HG03469 (cell line): ENCODE measurements at regions not wholly inside any gene's neighbourhood (a gene's known extent, or its start where the extent isn't known, plus 50 kb on each side); places are given as distances from the start of the nearest gene placed in this dataset.

Experiments used
- ATAC-seq: cut with Tn5 transposase; IDR thresholded peaks from one replicate; pipeline ENCODE4 v1.9.1; 2021; ENCODE audit warnings: mild to moderate bottlenecking, moderate library complexity, moderate number of reproducible peaks; ENCODE audit not compliant: unreplicated experiment

- no peak for ATAC-seq
Observed at GRCh38 chr3:194801461-194802432, 116.1 kb downstream of the FAM43A start.

- no peak for ATAC-seq
Observed at GRCh38 chr3:194804796-194805195, 119.1 kb downstream of the FAM43A start.

- no peak for ATAC-seq
Observed at GRCh38 chr3:194805546-194805945, 119.9 kb downstream of the FAM43A start.

GRCh38 chr3:194806991-194807630 is 121.4 kb downstream of the FAM43A start:
- ATAC-seq, result no peak

DNA sequence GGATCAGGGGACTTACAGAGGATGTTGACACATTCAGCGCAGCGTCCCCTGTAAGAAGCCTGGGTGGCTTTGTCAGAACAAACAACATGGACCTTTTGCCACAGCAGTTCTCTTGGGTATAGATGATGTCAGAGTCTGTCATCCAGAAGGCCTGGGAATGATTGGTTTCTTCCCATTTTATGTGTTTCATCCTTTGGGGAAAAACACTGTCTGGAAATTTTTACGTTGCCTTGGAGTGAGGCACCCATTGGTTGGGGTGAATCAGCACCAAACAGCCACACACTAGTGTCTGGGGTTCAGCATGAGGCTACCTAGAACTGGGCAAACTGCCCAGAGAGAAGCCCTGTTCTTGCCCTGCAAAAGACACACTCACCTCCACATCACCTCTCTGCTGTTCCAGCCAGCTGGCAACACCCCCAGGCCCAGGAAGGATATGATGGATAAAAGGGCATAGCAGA is 123.0 kb downstream of the FAM43A start:
- ATAC-seq, result no peak

DNA sequence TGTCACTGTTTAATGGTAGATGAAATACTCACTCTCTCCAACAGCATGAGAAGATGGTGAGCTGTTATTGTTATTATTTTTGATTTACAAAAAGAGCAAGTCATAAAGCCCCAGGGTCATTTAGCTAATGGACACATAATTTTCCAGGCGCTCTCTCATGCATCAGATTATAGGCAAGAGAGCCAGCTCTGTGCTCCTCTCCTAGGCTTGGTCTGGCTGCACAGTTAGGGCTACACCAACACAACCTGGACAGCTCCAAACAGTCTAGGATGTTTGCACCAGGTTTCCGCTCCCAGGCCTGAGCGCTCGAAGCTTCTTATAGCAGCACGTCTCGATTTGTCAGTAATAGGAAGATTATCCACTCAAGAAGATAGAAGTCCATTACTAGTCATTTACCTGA is 123.7 kb downstream of the FAM43A start:
- ATAC-seq, result no peak

GRCh38 chr3:194810076-194810475 is 124.4 kb downstream of the FAM43A start:
- no peak for ATAC-seq

GRCh38 chr3:194811118-194811517 is 125.4 kb downstream of the FAM43A start:
- no peak for ATAC-seq

DNA sequence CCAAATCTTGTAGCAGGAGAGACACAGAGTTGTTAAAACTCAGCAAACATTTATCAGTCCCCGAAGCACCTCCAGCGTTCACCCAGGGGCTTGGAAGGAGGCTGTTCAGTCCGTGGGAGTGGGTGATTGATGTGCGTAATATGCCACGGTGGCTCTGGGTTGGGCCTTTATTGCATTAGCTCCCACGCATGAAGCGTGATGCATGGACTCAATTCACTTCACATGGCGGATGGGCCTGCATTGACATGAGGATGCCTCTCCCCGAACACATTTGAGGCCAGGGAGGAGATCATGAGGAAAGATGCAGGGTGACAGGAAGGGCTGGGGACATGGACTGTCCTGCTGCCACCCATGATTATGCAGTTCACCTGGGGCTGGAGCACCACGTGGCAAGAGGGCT is 126.5 kb downstream of the FAM43A start:
- ATAC-seq, result no peak

GRCh38 chr3:194814878-194815357 is 129.2 kb downstream of the FAM43A start:
- ATAC-seq, result no peak

GRCh38 chr3:194816748-194817591 is 131.3 kb downstream of the FAM43A start:
- no peak for ATAC-seq

GRCh38 chr3:194817592-194817930 is 131.9 kb downstream of the FAM43A start:
- no peak for ATAC-seq

- no peak for ATAC-seq
Observed at GRCh38 chr3:194817936-194818335, 132.3 kb downstream of the FAM43A start.

DNA sequence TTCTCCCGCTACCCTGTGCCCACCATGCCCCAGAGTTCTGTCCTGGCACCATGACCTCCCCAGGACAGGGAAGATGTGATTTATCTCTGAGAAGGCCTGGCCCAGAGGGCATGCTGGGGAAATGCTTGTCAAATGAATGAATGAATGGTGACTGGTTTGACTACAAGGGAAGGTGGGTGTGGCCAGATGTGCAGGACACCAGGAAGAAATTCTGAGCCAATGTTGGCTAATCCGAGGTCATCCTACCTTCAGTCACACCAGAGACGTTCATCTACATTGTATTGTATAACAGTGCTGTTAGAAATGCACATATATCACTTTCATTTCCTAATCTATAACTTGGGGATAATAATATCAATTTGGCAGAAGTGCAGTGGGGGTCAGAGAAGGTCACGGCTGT is 138.4 kb downstream of the FAM43A start:
- no peak for ATAC-seq

DNA sequence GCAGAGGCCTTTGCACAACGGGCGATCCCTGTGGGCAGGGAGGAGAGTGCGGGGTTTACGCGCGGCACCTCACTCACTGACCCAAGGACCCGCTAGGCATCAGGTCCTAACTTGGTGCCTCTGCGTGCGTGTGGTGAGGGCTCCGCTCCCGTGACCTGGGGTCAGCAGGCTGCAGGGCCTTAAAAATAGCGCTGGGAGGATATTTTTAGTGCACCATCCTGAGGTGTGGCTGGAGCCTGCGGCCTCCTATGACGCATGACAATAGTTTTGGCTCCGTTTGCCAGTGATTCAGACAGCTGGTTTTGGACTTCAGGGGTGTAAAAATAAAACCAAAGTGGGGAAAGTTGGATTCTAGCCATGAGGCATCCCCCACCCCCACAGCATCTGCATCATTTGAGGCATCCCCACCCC is 139.0 kb downstream of the FAM43A start:
- ATAC-seq, result no peak

DNA sequence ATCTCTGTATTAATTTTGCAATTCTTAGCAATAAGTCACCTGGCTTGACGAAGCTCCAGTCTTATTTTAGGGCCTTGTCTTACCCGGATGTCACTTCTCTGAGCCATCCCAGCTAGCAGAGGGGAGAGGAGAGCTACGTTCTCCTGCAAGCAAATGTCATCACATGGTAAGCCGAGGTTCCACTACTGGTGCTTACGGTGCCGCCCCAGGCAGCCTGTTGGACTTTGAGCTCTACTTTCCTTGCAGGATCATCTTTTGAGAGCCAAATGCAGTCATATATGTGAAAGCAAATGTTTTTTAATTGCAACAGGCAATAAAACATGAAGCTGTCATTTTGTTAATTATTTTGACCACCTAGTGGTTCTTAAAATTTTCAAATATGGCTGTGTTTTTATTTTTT is 140.9 kb downstream of the FAM43A start:
- ATAC-seq, result no peak

DNA sequence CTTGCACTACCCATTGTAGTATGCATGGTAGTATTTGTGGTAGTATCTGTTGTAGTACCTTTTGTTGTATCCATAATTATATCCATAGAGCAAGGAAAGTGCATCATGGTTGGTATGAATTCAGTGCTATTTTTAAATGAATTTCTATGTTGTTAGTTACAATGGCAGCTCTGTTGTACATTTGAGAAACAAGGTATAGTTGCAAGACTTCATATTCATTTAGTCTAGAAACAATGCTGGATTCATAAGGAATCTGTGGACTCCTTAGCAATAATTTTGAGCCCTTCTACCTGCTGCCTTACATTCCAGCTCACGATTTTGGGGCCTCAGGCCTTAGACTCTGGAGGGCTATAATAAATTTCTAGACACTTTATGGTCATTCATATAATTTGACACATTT is 141.8 kb downstream of the FAM43A start:
- ATAC-seq, result no peak

DNA sequence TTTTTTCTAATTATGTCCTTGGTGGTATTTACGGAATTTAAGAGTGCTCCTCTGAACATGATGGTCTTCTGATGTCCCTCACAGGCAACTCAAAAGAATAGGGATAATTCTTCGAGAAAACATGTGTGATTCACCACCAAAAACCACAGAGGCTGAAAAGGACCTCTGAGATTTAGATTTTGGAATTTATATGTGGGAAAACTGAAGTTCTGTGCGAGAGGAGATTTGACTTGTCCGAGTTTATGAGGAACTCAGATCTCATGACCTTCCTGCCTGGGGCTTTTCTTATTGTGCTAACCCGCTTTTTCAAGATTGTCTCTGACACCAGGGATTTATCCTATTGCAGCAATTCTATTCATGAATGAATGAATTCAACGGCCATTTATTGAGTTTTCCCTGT is 142.4 kb downstream of the FAM43A start:
- no peak for ATAC-seq

DNA sequence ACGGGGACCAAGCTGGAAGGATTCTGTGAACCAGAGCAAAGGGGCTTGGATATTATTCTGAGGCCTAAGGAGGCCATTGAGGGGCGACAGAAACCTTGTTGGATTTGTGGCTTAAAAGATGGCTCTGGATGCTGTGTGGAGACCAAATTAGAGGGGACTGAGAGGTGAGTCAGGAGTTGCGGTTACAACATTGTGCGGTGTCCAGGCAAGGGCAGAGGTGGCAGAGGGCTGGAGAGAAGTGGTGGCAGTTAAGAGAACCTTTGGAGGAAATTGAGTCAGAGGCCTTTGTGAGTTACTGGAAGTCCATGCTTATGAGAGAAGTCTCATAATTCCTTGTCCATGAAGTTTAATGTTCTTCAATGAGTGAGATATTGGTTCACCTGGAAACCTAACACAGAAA is 143.2 kb downstream of the FAM43A start:
- no peak for ATAC-seq

- ATAC-seq, result no peak
Observed at GRCh38 chr3:194830401-194830800, 144.7 kb downstream of the FAM43A start.

DNA sequence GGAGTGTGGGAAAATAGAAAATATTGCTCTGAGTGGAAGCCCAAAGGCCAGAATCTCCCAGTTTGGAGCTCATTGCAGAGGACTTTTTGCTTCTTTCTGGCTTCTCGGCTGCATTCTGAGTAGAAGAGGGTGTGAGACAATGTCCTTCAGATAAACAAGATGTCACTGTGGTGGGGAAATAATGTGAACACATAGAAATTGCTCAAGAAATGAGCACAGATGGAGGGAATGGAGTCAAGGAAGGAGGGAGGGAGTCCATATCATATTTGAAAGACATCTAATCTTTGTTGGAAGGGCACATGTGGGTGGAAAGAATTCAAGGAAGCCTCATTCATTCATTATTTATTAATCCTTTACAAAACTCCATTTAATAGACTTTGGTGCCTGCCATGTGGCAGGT is 145.3 kb downstream of the FAM43A start:
- ATAC-seq, result no peak
